ENCODE measurements at regions not wholly inside any gene's neighbourhood (a gene's known extent, or its start where the extent isn't known, plus 50 kb on each side); places are given as distances from the start of the nearest gene placed in this dataset.

GRCh38 chr5:142530904-142531303 lies 155.0 kb downstream of the FGF1 start:
- no peak overlapping the region for H2AFZ ChIP-seq (ENCODE audit: low read length)
- intact Hi-C loops (cut with micrococcal nuclease; ENCODE audit: unreplicated experiment), result no loop called here
- H3K4me1 ChIP-seq (ENCODE audit: insufficient read depth, low read length), result peaks cover 20% of the 10 kb centered on the region; the same call in 1 of the 2 replicates
- DNase-seq (ENCODE audit: low spot score), result no peak
- no peaks in the 10 kb centered on the region for H3K79me2 ChIP-seq (ENCODE audit: insufficient read depth, low read length)
- no peak overlapping the region for H3K9ac ChIP-seq (ENCODE audit: insufficient read depth, low read depth, low read length)
- no peaks in the 10 kb centered on the region for H4K20me1 ChIP-seq (ENCODE audit: insufficient read depth, low read length)
- H3K4me2 ChIP-seq (ENCODE audit: low read depth, low read length), result no peak overlapping the region
- H3K27me3 ChIP-seq (ENCODE audit: control insufficient read depth in 1 of 2, insufficient read depth in 2 of 2, low read length in 2 of 2), result no peaks in the 10 kb centered on the region
- ChIA-PET POLR2A (no interaction called here), CTCF (ENCODE audit: low intra/inter-chr PET ratio, low total read pairs) (no interaction called here)
- in situ Hi-C loops (cut with HindIII; ENCODE audit: extremely low pct_ligation_motif_present, low pct_unique_long_range_greater_than_20kb), result no loop called here
- no TSS peak for BruUV-seq (replicated peaks)
- no peak overlapping the region for H3K4me3 ChIP-seq (replicated peaks in 1 of 3; ENCODE audit: insufficient read depth in 1 of 3, low read depth in 2 of 3, low read length in 3 of 3)
- no peak overlapping the region for H3K27ac ChIP-seq (ENCODE audit: extremely low read length, insufficient read depth, low read length)
- WGBS (ENCODE audit: low lambda C conversion rate), result 96% methylated on average over 4 of the region's 4 CpGs
- ATAC-seq, result no peak
- TF ChIP-seq NFE2L1 (CRISPR knock-in tag; IDR thresholded peaks at IDR 0.05; ENCODE audit: borderline replicate concordance), result no peak
- no peak for TF ChIP-seq ELF3 (CRISPR knock-in tag; IDR thresholded peaks at IDR 0.05)
- no peak for TF ChIP-seq PRDM10 (CRISPR knock-in tag; IDR thresholded peaks at IDR 0.05; ENCODE audit: low read depth)
- no peak for TF ChIP-seq SMARCE1 (IDR thresholded peaks at IDR 0.05; ENCODE audit: borderline replicate concordance)
- no peak for TF ChIP-seq GPN1 (CRISPR knock-in tag; IDR thresholded peaks at IDR 0.05; ENCODE audit: borderline replicate concordance)
- TF ChIP-seq TEAD2 (CRISPR knock-in tag; IDR thresholded peaks at IDR 0.05), result no peak
- TF ChIP-seq ZNF143 (CRISPR knock-in tag; IDR thresholded peaks at IDR 0.05), result no peak
- TF ChIP-seq ZNF205 (CRISPR knock-in tag; IDR thresholded peaks at IDR 0.05), result no peak
- TF ChIP-seq IKZF4 (CRISPR knock-in tag; IDR thresholded peaks at IDR 0.05; ENCODE audit: borderline replicate concordance, low read depth, not compliant biosample characterization), result no peak
- no peak for TF ChIP-seq RAD51 (IDR thresholded peaks at IDR 0.05; ENCODE audit: borderline replicate concordance)
- TF ChIP-seq IKZF1 (IDR thresholded peaks at IDR 0.05), result no peak
- TF ChIP-seq ZNF607 (CRISPR knock-in tag; IDR thresholded peaks at IDR 0.05; ENCODE audit: borderline replicate concordance), result no peak
- TF ChIP-seq ZNF768 (CRISPR knock-in tag; IDR thresholded peaks at IDR 0.05), result no peak
- TF ChIP-seq ZNF12 (CRISPR knock-in tag; IDR thresholded peaks at IDR 0.05), result no peak
- H3K9me3 ChIP-seq (ENCODE audit: low read length), result peaks cover 5% of the 10 kb centered on the region; the same call in 1 of the 2 replicates
- FAIRE-seq, result no peak
- H3K36me3 ChIP-seq (replicated peaks in 1 of 2; ENCODE audit: control insufficient read depth in 1 of 2, insufficient read depth in 2 of 2, low read length in 2 of 2), result no peaks in the 10 kb centered on the region
